ENCODE measurements at regions not wholly inside any gene's neighbourhood (a gene's known extent, or its start where the extent isn't known, plus 50 kb on each side); places are given as distances from the start of the nearest gene placed in this dataset.

GRCh38 chr14:22429546-22430294 lies 159.3 kb downstream of the DAD1 start:
- TF ChIP-seq POLR2A (IDR thresholded peaks at IDR 0.05) (no peak), CTCF (IDR thresholded peaks at IDR 0.05) (no peak), POLR2AphosphoS5 (IDR thresholded peaks at IDR 0.05) (no peak)
